Smooth muscle cell (in vitro differentiated cells): ENCODE measurements at regions not wholly inside any gene's neighbourhood (a gene's known extent, or its start where the extent isn't known, plus 50 kb on each side); places are given as distances from the start of the nearest gene placed in this dataset.

ENCODE experiments used
- DNase-seq: peaks from one replicate; lab custom pipeline; 2025; ENCODE audit not compliant: unreplicated experiment; lab: John Stamatoyannopoulos, UW
- H2AFZ ChIP-seq: fragments of 200-600 bp; sonication (generic); 2 replicates; pipeline ENCODE4 v1.6.0; 2016; ENCODE audit warnings: antibody characterized with exemption, low read depth, mild to moderate bottlenecking
- H3F3A ChIP-seq: fragments of 200-600 bp; sonication (generic); 2 replicates; pipeline ENCODE4 v1.6.0; 2017; ENCODE audit warnings: antibody characterized with exemption, low read depth
- H3K27ac ChIP-seq: fragments of 200-600 bp; sonication (generic); 2 replicates; pipeline ENCODE4 v1.5.1; 2016; ENCODE audit warnings: low read depth, mild to moderate bottlenecking
- H3K27me3 ChIP-seq: fragments of 200-600 bp; sonication (generic); 2 replicates; pipeline ENCODE4 v1.6.1; 2016; ENCODE audit warnings: low read depth, mild to moderate bottlenecking
- H3K36me3 ChIP-seq: fragments of 200-600 bp; sonication (generic); 2 replicates; pipeline ENCODE4 v1.5.1; 2016; ENCODE audit warnings: low read depth
- H3K4me1 ChIP-seq: fragments of 200-600 bp; sonication (generic); 2 replicates; pipeline ENCODE4 v1.5.1; 2016; ENCODE audit warnings: low read depth
- H3K4me2 ChIP-seq: fragments of 200-600 bp; sonication (generic); 2 replicates; pipeline ENCODE4 v1.6.0; 2016; ENCODE audit warnings: mild to moderate bottlenecking
- H3K4me3 ChIP-seq: fragments of 200-600 bp; sonication (generic); 2 replicates; pipeline ENCODE4 v1.5.1; 2016; ENCODE audit warnings: mild to moderate bottlenecking
- H3K79me2 ChIP-seq: fragments of 200-600 bp; sonication (generic); 2 replicates; pipeline ENCODE4 v1.6.0; 2016; ENCODE audit warnings: low read depth, mild to moderate bottlenecking
- H3K9ac ChIP-seq: fragments of 200-600 bp; sonication (generic); 2 replicates; pipeline ENCODE4 v1.6.0; 2016; ENCODE audit warnings: low read depth
- H3K9me3 ChIP-seq: fragments of 200-600 bp; sonication (generic); replicated peaks from 2 replicates; pipeline ENCODE4 v1.5.1; 2016; ENCODE audit warnings: low read depth
- H4K20me1 ChIP-seq: fragments of 200-600 bp; sonication (generic); 2 replicates; pipeline ENCODE4 v1.6.0; 2016; ENCODE audit warnings: low read depth
- WGBS: methylation state at CpG from one replicate; pipeline ENCODE4 v1.1.7; 2016; ENCODE audit warnings: low lambda C conversion rate; 5-methylcytosine and 5-hydroxymethylcytosine counted together
- TF ChIP-seq, protein P1 (sequence below): fragments of 200-600 bp; sonication (generic); IDR thresholded peaks from 2 replicates; pipeline ENCODE4 v1.5.1; 2017; ENCODE audit warnings: borderline replicate concordance, mild to moderate bottlenecking, antibody characterized with exemption; ENCODE audit not compliant: insufficient read depth, poor library complexity, severe bottlenecking

DNA sequence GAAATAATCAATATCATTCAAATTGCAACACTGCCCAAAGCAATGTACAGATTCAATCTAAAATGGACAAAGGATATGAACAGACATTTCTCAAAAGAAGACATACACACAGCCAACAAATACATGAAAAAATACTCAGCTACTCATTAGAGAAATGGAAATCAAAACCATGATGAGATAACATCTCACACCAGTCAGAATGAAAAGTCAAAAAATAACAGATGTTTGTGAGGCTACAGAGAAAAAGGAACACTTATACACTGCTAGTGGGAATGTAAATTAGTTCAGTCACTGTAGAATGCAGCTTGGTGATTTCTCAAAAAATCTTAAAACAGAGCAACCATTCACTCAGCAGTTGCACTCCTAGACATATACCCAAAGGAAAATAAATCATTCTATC, 205.2 kb downstream of the DKK2 start:
- TF ChIP-seq, protein P1, sequence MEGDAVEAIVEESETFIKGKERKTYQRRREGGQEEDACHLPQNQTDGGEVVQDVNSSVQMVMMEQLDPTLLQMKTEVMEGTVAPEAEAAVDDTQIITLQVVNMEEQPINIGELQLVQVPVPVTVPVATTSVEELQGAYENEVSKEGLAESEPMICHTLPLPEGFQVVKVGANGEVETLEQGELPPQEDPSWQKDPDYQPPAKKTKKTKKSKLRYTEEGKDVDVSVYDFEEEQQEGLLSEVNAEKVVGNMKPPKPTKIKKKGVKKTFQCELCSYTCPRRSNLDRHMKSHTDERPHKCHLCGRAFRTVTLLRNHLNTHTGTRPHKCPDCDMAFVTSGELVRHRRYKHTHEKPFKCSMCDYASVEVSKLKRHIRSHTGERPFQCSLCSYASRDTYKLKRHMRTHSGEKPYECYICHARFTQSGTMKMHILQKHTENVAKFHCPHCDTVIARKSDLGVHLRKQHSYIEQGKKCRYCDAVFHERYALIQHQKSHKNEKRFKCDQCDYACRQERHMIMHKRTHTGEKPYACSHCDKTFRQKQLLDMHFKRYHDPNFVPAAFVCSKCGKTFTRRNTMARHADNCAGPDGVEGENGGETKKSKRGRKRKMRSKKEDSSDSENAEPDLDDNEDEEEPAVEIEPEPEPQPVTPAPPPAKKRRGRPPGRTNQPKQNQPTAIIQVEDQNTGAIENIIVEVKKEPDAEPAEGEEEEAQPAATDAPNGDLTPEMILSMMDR = no peak
- H3K4me3 ChIP-seq = no peak overlapping the region
- no peak overlapping the region for H2AFZ ChIP-seq
- no peaks in the 10 kb centered on the region for H3K9me3 ChIP-seq
- H3K9ac ChIP-seq = no peak overlapping the region
- H3K79me2 ChIP-seq = no peaks in the 10 kb centered on the region
- no peak for DNase-seq
- H3K4me2 ChIP-seq = no peak overlapping the region
- no peak overlapping the region for H3K27ac ChIP-seq
- no peaks in the 10 kb centered on the region for H3K36me3 ChIP-seq
- H3K4me1 ChIP-seq = no peaks in the 10 kb centered on the region
- no peaks in the 10 kb centered on the region for H3F3A ChIP-seq
- no peaks in the 10 kb centered on the region for H4K20me1 ChIP-seq
- no peaks in the 10 kb centered on the region for H3K27me3 ChIP-seq

DNA sequence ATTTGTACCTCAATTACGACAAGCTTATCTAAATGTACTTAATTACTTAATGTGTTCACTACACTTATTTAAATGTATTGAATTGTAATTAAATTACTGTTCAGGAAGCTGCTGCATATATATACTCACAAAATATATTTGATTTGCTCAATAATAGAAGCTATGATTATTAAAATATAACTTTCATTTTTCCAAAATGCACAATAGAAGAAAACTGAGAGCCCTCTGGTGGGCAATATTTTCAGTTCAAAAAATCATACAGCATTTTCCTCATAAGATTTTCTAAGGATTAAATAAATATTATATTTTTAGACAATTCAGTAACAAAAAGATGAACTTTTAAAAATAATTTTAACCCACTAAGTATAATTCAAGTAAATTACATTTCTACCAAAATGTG, 217.3 kb downstream of the DKK2 start:
- Histone ChIP-seq H3K36me3 (no peaks in the 10 kb centered on the region), H3K9me3 (no peaks in the 10 kb centered on the region), H3K27me3 (no peaks in the 10 kb centered on the region), H4K20me1 (no peaks in the 10 kb centered on the region), H3K4me2 (no peak overlapping the region), H3K4me3 (no peak overlapping the region), H3K9ac (no peak overlapping the region), H2AFZ (no peak overlapping the region), H3K79me2 (no peaks in the 10 kb centered on the region), H3F3A (no peaks in the 10 kb centered on the region), H3K4me1 (no peaks in the 10 kb centered on the region), H3K27ac (no peak overlapping the region)
- 93% methylated on average over 1 of the region's 1 CpG for WGBS
- no peak for DNase-seq
- TF ChIP-seq, protein P1 = peak; percentile 38

DNA sequence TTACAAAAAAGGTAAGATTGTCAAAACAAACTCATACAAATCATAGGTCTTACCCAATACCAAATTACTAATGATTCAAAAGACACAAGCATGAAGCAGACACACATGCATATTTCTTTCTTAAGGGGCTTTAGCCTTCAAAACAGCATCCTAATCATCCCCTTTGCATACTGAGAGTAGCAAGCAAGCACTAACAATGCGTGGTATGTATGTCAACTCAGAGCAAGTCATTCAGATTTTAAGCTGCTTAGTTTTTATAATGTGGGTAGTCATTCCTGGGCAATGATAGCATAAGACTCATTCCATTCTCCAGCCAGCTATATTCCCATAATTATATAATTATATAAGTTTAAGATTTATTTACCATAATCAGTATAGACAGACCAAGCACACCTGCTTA, 219.6 kb downstream of the DKK2 start:
- WGBS = 33% methylated on average over 1 of the region's 1 CpG
- H3K4me3 ChIP-seq = no peak overlapping the region
- H3K9me3 ChIP-seq = no peaks in the 10 kb centered on the region
- H3K27me3 ChIP-seq = no peaks in the 10 kb centered on the region
- H4K20me1 ChIP-seq = no peaks in the 10 kb centered on the region
- no peaks in the 10 kb centered on the region for H3F3A ChIP-seq
- no peak for DNase-seq
- H3K4me2 ChIP-seq = no peak overlapping the region
- TF ChIP-seq, protein P1 = no peak
- no peaks in the 10 kb centered on the region for H3K79me2 ChIP-seq
- H3K4me1 ChIP-seq = no peaks in the 10 kb centered on the region
- H2AFZ ChIP-seq = no peak overlapping the region
- H3K27ac ChIP-seq = no peak overlapping the region
- no peak overlapping the region for H3K9ac ChIP-seq
- no peaks in the 10 kb centered on the region for H3K36me3 ChIP-seq

DNA sequence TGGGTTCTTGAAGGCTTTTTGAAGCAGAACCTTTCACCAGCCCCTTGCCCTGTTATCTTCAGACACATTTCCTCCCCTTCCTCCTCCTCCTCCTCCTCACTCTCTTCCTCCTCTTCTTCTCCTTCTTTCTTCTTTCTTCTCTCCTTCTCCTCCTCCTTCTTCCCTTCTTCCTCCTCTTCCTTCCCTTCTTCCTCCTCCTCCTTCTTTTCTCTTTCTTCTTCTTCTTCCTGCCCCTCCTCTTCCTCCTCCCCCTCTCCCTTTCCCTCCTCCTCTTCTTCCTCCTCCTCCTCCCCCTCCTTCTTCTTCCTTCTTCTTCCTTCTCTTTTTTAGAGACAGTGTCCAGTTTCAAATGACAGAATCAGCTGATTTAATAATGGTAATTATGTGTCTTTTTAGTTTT, 226.0 kb downstream of the DKK2 start:
- Histone ChIP-seq H3F3A (no peaks in the 10 kb centered on the region), H2AFZ (no peak overlapping the region), H3K9ac (no peak overlapping the region), H4K20me1 (no peaks in the 10 kb centered on the region), H3K27ac (no peak overlapping the region), H3K36me3 (no peaks in the 10 kb centered on the region), H3K4me3 (no peak overlapping the region), H3K9me3 (no peaks in the 10 kb centered on the region), H3K4me1 (no peaks in the 10 kb centered on the region), H3K79me2 (no peaks in the 10 kb centered on the region), H3K27me3 (no peaks in the 10 kb centered on the region), H3K4me2 (no peak overlapping the region)
- DNase-seq = no peak
- TF ChIP-seq, protein P1 = no peak
